ENCODE measurements at regions not wholly inside any gene's neighbourhood (a gene's known extent, or its start where the extent isn't known, plus 50 kb on each side); places are given as distances from the start of the nearest gene placed in this dataset.

DNA sequence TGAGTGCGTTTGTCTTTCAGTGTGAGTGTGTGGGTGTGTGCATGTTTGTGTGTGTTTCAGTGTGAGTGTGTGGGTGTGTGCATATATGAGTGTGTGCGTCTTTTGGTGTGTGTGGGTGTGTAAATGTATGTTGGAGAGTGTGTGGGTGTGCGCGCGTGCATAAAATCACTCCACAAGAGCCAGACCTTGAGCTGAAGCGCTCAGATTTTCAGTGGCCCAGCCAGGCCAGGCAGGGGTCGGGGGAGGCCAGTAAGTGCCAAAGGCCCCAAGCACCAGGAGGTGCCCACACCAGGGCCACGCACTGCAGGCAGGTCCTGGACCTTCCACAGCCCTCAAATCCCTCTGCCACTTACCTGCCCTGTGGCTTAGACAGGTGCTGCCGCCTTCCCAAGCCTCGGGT lies 184.0 kb downstream of the SOX9 start:
- TF ChIP-seq, protein P1, sequence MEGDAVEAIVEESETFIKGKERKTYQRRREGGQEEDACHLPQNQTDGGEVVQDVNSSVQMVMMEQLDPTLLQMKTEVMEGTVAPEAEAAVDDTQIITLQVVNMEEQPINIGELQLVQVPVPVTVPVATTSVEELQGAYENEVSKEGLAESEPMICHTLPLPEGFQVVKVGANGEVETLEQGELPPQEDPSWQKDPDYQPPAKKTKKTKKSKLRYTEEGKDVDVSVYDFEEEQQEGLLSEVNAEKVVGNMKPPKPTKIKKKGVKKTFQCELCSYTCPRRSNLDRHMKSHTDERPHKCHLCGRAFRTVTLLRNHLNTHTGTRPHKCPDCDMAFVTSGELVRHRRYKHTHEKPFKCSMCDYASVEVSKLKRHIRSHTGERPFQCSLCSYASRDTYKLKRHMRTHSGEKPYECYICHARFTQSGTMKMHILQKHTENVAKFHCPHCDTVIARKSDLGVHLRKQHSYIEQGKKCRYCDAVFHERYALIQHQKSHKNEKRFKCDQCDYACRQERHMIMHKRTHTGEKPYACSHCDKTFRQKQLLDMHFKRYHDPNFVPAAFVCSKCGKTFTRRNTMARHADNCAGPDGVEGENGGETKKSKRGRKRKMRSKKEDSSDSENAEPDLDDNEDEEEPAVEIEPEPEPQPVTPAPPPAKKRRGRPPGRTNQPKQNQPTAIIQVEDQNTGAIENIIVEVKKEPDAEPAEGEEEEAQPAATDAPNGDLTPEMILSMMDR (conservative IDR thresholded peaks at IDR 0.05; ENCODE audit: low read depth in 2 of 2): no peak
- TF ChIP-seq EZH2 (IDR thresholded peaks at IDR 0.05; ENCODE audit: low read depth, unreplicated experiment): no peak
- no peak for TF ChIP-seq POLR2AphosphoS5 (IDR thresholded peaks at IDR 0.05; ENCODE audit: low read depth)
- TF ChIP-seq EZH2phosphoT487 (IDR thresholded peaks at IDR 0.05; ENCODE audit: unreplicated experiment): no peak
- TF ChIP-seq STAT1 (IDR thresholded peaks at IDR 0.05; ENCODE audit: unreplicated experiment): no peak
- TF ChIP-seq, protein P2, sequence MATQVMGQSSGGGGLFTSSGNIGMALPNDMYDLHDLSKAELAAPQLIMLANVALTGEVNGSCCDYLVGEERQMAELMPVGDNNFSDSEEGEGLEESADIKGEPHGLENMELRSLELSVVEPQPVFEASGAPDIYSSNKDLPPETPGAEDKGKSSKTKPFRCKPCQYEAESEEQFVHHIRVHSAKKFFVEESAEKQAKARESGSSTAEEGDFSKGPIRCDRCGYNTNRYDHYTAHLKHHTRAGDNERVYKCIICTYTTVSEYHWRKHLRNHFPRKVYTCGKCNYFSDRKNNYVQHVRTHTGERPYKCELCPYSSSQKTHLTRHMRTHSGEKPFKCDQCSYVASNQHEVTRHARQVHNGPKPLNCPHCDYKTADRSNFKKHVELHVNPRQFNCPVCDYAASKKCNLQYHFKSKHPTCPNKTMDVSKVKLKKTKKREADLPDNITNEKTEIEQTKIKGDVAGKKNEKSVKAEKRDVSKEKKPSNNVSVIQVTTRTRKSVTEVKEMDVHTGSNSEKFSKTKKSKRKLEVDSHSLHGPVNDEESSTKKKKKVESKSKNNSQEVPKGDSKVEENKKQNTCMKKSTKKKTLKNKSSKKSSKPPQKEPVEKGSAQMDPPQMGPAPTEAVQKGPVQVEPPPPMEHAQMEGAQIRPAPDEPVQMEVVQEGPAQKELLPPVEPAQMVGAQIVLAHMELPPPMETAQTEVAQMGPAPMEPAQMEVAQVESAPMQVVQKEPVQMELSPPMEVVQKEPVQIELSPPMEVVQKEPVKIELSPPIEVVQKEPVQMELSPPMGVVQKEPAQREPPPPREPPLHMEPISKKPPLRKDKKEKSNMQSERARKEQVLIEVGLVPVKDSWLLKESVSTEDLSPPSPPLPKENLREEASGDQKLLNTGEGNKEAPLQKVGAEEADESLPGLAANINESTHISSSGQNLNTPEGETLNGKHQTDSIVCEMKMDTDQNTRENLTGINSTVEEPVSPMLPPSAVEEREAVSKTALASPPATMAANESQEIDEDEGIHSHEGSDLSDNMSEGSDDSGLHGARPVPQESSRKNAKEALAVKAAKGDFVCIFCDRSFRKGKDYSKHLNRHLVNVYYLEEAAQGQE (IDR thresholded peaks at IDR 0.05; ENCODE audit: unreplicated experiment): no peak

Measured in GM23338 (cell line).